Right lobe of liver (tissue), 6 donors: ENCODE measurements at regions not wholly inside any gene's neighbourhood (a gene's known extent, or its start where the extent isn't known, plus 50 kb on each side); places are given as distances from the start of the nearest gene placed in this dataset.

Experiments
- ATAC-seq, 4 donors: fragments of 200-7000 bp; cut with Tn5 transposase; one replicate each; pipeline ENCODE4 v1.9.1; 2020; ENCODE audit warnings: mild to moderate bottlenecking in 4 of 4, moderate library complexity in 4 of 4
- DNase-seq, 3 donors: peaks; one replicate each; pipeline ENCODE4 v3.0.0-alpha.2; 2020
- H3K27ac ChIP-seq, 3 donors: fragments of 200-600 bp; one replicate each; pipeline ENCODE4 v1.8.0; 2022
- H3K27me3 ChIP-seq, 2 donors: fragments of 200-600 bp; one replicate each; pipeline ENCODE4 v1.8.0; 2022
- H3K36me3 ChIP-seq, 4 donors: fragments of 200-600 bp; sonication (generic) in 1 of 4; one replicate each; pipeline versions ENCODE4 v1.5.1 to v1.8.0; 2017 to 2022; ENCODE audit warnings: control low read depth in 1 of 4
- H3K4me1 ChIP-seq, 4 donors: fragments of 200-600 bp; sonication (generic) in 1 of 4; one replicate each; pipeline versions ENCODE4 v1.5.1 to v1.8.0; 2017 to 2022; ENCODE audit warnings: control low read depth in 1 of 4
- H3K4me3 ChIP-seq, 3 donors: fragments of 200-600 bp; one replicate each; pipeline ENCODE4 v1.8.0; 2022
- H3K9me3 ChIP-seq, 4 donors: fragments of 200-600 bp; sonication (generic) in 1 of 4; one replicate each; pipeline versions ENCODE4 v1.5.1 to v1.8.0; 2017 to 2022; ENCODE audit warnings: control low read depth in 1 of 4
- POLR2A ChIP-seq: fragments of 450-650 bp; IDR thresholded peaks from one replicate; pipeline ENCODE4 v1.6.1; 2017; ENCODE audit warnings: antibody characterized with exemption, mild to moderate bottlenecking
- WGBS: methylation state at CpG from one replicate; pipeline ENCODE4 v1.1.6; 2018; ENCODE audit warnings: low coverage, low lambda C conversion rate; ENCODE audit not compliant: insufficient coverage; ENCODE audit errors: missing lambda C conversion rate; 5-methylcytosine and 5-hydroxymethylcytosine counted together
- intact Hi-C, 2 donors: fragments of 100-400 bp; cut with DNase I; formaldehyde crosslinking; loops; one replicate each; pipeline versions ENCODE4 v1.11.2 to v1.14.1; 2022
- TF ChIP-seq, protein P1 (sequence below), 4 donors: fragments of 200-600 bp in 3 of 4; fragments of 450-650 bp in 1 of 4; IDR thresholded peaks; one replicate each; pipeline versions ENCODE4 v1.5.1 to v1.8.0; 2016 to 2022; ENCODE audit warnings: antibody characterized with exemption in 4 of 4, mild to moderate bottlenecking in 2 of 4
- donor health status: DM: no; HTN: yes; CAD: no.
- donor health status: DM: no; HTN: no; CAD: no.
- donor health status: DM: no; HTN: no; CAD: no.
- donor health status: DM: no; HTN: yes; CAD: no.
- donor health status: DM: no; HTN: yes; CAD: no.

DNA sequence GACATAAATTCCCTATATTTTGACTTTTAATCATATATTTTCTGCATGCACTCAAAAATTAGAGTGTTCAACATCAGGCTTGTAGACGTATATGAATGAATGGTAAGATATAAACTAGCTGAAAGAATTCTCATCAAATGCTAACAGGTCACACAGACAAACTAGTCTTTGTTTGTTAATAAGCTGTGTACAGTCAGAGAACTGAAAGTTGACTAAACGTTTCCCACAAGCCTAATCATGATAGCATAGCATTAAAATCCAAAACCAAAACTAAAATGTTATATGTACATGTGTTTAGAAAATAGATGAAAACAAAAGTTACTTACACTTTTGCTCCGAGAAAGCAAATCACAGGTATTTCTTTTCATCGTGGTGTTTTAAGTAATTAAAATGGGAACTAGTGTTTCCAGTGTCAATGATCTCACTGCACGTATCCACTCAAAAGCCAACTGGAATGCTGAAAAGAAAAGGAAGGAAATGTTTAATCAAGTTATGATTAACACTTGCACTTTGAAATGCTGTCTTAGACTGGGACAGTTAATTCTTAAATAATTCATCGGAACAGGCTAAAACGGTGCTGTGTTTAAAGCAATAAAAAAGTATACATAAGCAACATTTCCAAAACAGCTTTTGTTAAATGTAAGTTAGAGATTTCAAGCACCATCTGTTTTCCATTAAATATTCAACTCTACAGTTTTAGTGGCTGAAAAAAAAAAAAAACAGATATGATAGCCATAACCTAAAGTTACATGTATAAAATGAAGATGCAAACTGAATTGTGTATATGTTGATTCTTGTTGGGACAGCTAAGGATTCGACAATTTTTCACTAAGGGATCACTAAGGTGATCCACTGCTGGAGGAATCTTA, 291.9 kb upstream of the PDE4D start:
- intact Hi-C loops, result no loop called here
- Histone ChIP-seq H3K4me1 (no peaks in the 10 kb centered on the region), H3K27me3 (no peaks in the 10 kb centered on the region), H3K27ac (no peak overlapping the region), H3K9me3 (no peaks in the 10 kb centered on the region), H3K4me3 (no peak overlapping the region), H3K36me3 (no peaks in the 10 kb centered on the region)
- DNase-seq, result no peak
- TF ChIP-seq, protein P1, sequence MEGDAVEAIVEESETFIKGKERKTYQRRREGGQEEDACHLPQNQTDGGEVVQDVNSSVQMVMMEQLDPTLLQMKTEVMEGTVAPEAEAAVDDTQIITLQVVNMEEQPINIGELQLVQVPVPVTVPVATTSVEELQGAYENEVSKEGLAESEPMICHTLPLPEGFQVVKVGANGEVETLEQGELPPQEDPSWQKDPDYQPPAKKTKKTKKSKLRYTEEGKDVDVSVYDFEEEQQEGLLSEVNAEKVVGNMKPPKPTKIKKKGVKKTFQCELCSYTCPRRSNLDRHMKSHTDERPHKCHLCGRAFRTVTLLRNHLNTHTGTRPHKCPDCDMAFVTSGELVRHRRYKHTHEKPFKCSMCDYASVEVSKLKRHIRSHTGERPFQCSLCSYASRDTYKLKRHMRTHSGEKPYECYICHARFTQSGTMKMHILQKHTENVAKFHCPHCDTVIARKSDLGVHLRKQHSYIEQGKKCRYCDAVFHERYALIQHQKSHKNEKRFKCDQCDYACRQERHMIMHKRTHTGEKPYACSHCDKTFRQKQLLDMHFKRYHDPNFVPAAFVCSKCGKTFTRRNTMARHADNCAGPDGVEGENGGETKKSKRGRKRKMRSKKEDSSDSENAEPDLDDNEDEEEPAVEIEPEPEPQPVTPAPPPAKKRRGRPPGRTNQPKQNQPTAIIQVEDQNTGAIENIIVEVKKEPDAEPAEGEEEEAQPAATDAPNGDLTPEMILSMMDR (IDR thresholded peaks at IDR 0.05), result no peak
- no peak for TF ChIP-seq POLR2A
- ATAC-seq, result no peak
- 45% methylated on average over 8 of the region's 8 CpGs for WGBS

DNA sequence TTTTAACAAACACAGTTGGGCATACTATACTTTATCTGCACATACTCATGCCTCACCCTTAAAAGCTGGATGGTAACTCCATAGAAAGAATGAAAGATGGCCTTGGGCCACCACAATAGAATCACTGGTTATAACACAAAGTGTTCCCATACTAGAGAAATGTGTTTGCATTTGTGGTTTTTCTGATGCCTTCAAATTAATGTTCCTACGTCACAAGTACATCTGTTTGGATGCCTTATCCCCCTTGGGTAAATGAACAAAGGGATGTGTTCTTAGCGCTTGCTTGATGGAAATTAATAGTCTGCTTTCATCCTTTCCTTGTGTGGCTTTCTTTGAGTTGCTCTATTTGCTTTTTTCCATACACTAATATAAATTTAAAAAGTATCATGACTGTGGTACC, 291.1 kb upstream of the PDE4D start:
- TF ChIP-seq POLR2A, result no peak
- TF ChIP-seq, protein P1 (IDR thresholded peaks at IDR 0.05), result no peak
- Histone ChIP-seq H3K9me3 (no peaks in the 10 kb centered on the region), H3K36me3 (no peaks in the 10 kb centered on the region), H3K4me1 (no peaks in the 10 kb centered on the region), H3K4me3 (no peak overlapping the region), H3K27ac (no peak overlapping the region), H3K27me3 (no peaks in the 10 kb centered on the region)
- 66% methylated on average over 2 of the region's 2 CpGs for WGBS
- intact Hi-C loops, result no loop called here
- DNase-seq (no peak), ATAC-seq (no peak)

DNA sequence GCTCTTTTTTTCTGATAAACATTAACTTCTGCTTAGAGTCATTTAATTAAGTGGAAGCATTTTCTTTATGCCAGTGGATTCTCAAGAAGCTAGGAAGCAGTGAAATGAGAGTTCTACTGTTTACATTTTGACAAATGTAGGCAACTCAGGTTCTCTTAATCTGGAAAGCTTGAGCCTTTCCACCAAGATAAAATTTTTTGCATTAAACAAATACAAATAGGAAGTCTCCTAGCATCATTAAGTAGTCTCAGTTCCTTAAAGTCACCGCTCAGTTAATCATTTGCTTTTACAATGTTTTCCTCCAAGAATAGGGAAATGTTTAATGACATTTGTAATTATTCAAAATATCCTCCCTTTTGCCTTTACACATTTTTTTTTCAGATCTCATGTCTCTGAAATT, 290.4 kb upstream of the PDE4D start:
- DNase-seq (no peak), ATAC-seq (no peak)
- no peak for TF ChIP-seq POLR2A
- TF ChIP-seq, protein P1 (IDR thresholded peaks at IDR 0.05), result no peak
- Histone ChIP-seq H3K4me1 (no peaks in the 10 kb centered on the region), H3K27me3 (no peaks in the 10 kb centered on the region), H3K36me3 (no peaks in the 10 kb centered on the region), H3K4me3 (no peak overlapping the region), H3K27ac (no peak overlapping the region), H3K9me3 (no peaks in the 10 kb centered on the region)
- intact Hi-C loops, result no loop called here
- 53% methylated on average over 1 of the region's 1 CpG for WGBS

DNA sequence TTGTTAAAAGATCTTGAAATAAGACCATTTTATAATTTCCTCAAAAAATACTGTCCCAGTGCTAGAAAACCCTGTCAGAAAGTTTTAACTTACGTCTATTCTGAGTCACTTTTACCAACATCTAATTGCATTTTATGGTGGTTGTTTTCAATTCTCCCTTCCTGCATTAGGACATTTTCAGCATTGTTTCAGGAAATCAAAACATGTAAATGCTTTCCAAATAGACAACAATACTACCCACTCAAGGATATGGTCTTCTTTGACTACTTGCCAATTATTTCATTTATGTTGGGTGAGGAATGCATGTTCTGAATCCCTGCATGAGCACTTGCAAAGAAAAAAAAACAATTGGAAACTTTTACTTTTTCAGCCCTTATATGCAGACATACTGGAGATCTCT, 284.6 kb upstream of the PDE4D start:
- H3K36me3 ChIP-seq, result no peaks in the 10 kb centered on the region
- intact Hi-C loops, result no loop called here
- H3K4me3 ChIP-seq, result no peak overlapping the region
- no peak overlapping the region for H3K27ac ChIP-seq
- TF ChIP-seq POLR2A, result no peak
- TF ChIP-seq, protein P1 (IDR thresholded peaks at IDR 0.05), result no peak
- no peaks in the 10 kb centered on the region for H3K9me3 ChIP-seq
- ATAC-seq (no peak), DNase-seq (no peak)
- H3K4me1 ChIP-seq, result no peaks in the 10 kb centered on the region
- 20% methylated on average over 1 of the region's 1 CpG for WGBS
- no peaks in the 10 kb centered on the region for H3K27me3 ChIP-seq
